HEK293 (cell line): ENCODE measurements at regions not wholly inside any gene's neighbourhood (a gene's known extent, or its start where the extent isn't known, plus 50 kb on each side); places are given as distances from the start of the nearest gene placed in this dataset.

Experiments
- BCL11A ChIP-seq: fragments of 450-650 bp; formaldehyde crosslinking; IDR thresholded peaks from 2 replicates; pipeline ENCODE4 v1.5.1; 2016; ENCODE audit warnings: low read depth, missing biosample characterization, missing genetic modification characterization
- GLI2 ChIP-seq: fragments of 450-650 bp; formaldehyde crosslinking; IDR thresholded peaks from 2 replicates; pipeline ENCODE4; 2017; ENCODE audit warnings: missing biosample characterization, missing genetic modification characterization, low read depth, borderline replicate concordance
- GLI4 ChIP-seq: fragments of 450-650 bp; formaldehyde crosslinking; IDR thresholded peaks from 2 replicates; pipeline ENCODE4 v1.5.1; 2016; ENCODE audit warnings: missing biosample characterization, missing genetic modification characterization
- IKZF3 ChIP-seq: fragments of 450-650 bp; IDR thresholded peaks from 2 replicates; pipeline ENCODE4 v1.5.0; 2018; ENCODE audit warnings: missing biosample characterization, mild to moderate bottlenecking, missing genetic modification characterization, moderate library complexity
- KLF16 ChIP-seq: fragments of 450-650 bp; formaldehyde crosslinking; IDR thresholded peaks from 2 replicates; pipeline ENCODE4 v1.5.1; 2017; ENCODE audit warnings: missing biosample characterization, missing genetic modification characterization
- MEIS1 ChIP-seq: sonication (generic); formaldehyde crosslinking; IDR thresholded peaks from 2 replicates; pipeline ENCODE4 v1.8.1; 2022; ENCODE audit warnings: missing genetic modification reagents, mild to moderate bottlenecking, borderline replicate concordance
- PRDM10 ChIP-seq: fragments of 450-650 bp; formaldehyde crosslinking; IDR thresholded peaks from 2 replicates; pipeline ENCODE4 v1.5.1; 2016; ENCODE audit warnings: missing biosample characterization, missing genetic modification characterization
- SP7 ChIP-seq: fragments of 450-650 bp; formaldehyde crosslinking; IDR thresholded peaks from 2 replicates; pipeline ENCODE4 v1.5.1; 2016; ENCODE audit warnings: missing biosample characterization, missing genetic modification characterization
- WT1 ChIP-seq: fragments of 450-650 bp; formaldehyde crosslinking; IDR thresholded peaks from 2 replicates; pipeline ENCODE4 v1.5.1; 2016; ENCODE audit warnings: missing biosample characterization, missing genetic modification characterization
- ZBTB10 ChIP-seq: fragments of 450-650 bp; formaldehyde crosslinking; IDR thresholded peaks from 2 replicates; pipeline ENCODE4 v1.5.1; 2016; ENCODE audit warnings: missing biosample characterization, missing genetic modification characterization
- ZBTB20 ChIP-seq: fragments of 450-650 bp; formaldehyde crosslinking; IDR thresholded peaks from 2 replicates; pipeline ENCODE4 v1.5.1; 2016; ENCODE audit warnings: missing biosample characterization, missing genetic modification characterization
- ZBTB26 ChIP-seq: fragments of 450-650 bp; formaldehyde crosslinking; optimal IDR thresholded peaks from 2 replicates; pipeline ENCODE3; 2016; ENCODE audit warnings: missing biosample characterization, mild to moderate bottlenecking, missing genetic modification characterization
- ZBTB49 ChIP-seq: fragments of 450-650 bp; formaldehyde crosslinking; IDR thresholded peaks from 2 replicates; pipeline ENCODE4 v1.5.1; 2016; ENCODE audit warnings: missing biosample characterization, missing genetic modification characterization, low read depth
- ZBTB8A ChIP-seq: fragments of 450-650 bp; formaldehyde crosslinking; IDR thresholded peaks from 2 replicates; pipeline ENCODE4 v1.5.1; 2016; ENCODE audit warnings: missing biosample characterization, missing genetic modification characterization
- ZEB2 ChIP-seq: fragments of 450-650 bp; formaldehyde crosslinking; IDR thresholded peaks from 2 replicates; pipeline ENCODE4 v1.5.1; 2016; ENCODE audit warnings: missing biosample characterization, missing genetic modification characterization
- ZFP41 ChIP-seq: fragments of 450-650 bp; formaldehyde crosslinking; IDR thresholded peaks from 2 replicates; pipeline ENCODE4 v1.5.1; 2016; ENCODE audit warnings: missing biosample characterization, missing genetic modification characterization, borderline replicate concordance
- ZNF138 ChIP-seq: fragments of 450-650 bp; formaldehyde crosslinking; IDR thresholded peaks from 2 replicates; pipeline ENCODE4 v1.5.1; 2016; ENCODE audit warnings: missing biosample characterization, missing genetic modification characterization, borderline replicate concordance
- ZNF148 ChIP-seq: fragments of 450-650 bp; formaldehyde crosslinking; IDR thresholded peaks from 2 replicates; pipeline ENCODE4 v1.5.0; 2017; ENCODE audit warnings: missing biosample characterization, missing genetic modification characterization, borderline replicate concordance
- ZNF18 ChIP-seq: fragments of 450-650 bp; formaldehyde crosslinking; IDR thresholded peaks from 2 replicates; pipeline ENCODE4 v1.5.1; 2016; ENCODE audit warnings: missing biosample characterization, missing genetic modification characterization
- ZNF335 ChIP-seq: fragments of 450-650 bp; formaldehyde crosslinking; conservative IDR thresholded peaks from 2 replicates; pipeline ENCODE4 v1.5.1; 2016; ENCODE audit warnings: missing biosample characterization, missing genetic modification characterization
- ZNF548 ChIP-seq: fragments of 450-650 bp; formaldehyde crosslinking; IDR thresholded peaks from 2 replicates; pipeline ENCODE4 v1.5.1; 2016; ENCODE audit warnings: missing biosample characterization, missing genetic modification characterization
- ZNF600 ChIP-seq: fragments of 450-650 bp; formaldehyde crosslinking; IDR thresholded peaks from 2 replicates; pipeline ENCODE4 v1.5.1; 2016; ENCODE audit warnings: missing biosample characterization, missing genetic modification characterization
- ZNF692 ChIP-seq: fragments of 450-650 bp; formaldehyde crosslinking; IDR thresholded peaks from 2 replicates; pipeline ENCODE4 v1.5.1; 2016; ENCODE audit warnings: missing biosample characterization, missing genetic modification characterization
- ZNF776 ChIP-seq: fragments of 450-650 bp; formaldehyde crosslinking; IDR thresholded peaks from 2 replicates; pipeline ENCODE4 v1.5.0; 2017; ENCODE audit warnings: missing biosample characterization, missing genetic modification characterization, borderline replicate concordance

- TF ChIP-seq ZNF692 (peak; percentile 42; the same call in 1 of the 2 replicates), ZNF600 (tag by site-specific recombination) (no peak), ZNF148 (tag by site-specific recombination) (no peak), KLF16 (no peak), ZNF335 (tag by site-specific recombination) (no peak), ZBTB49 (tag by site-specific recombination) (no peak), SP7 (peak; percentile 21; the same call in 1 of the 2 replicates), ZBTB8A (tag by site-specific recombination) (no peak), ZBTB20 (tag by site-specific recombination) (no peak), BCL11A (tag by site-specific recombination) (no peak), ZFP41 (tag by site-specific recombination) (no peak), ZBTB26 (tag by site-specific recombination) (no peak), ZNF548 (tag by site-specific recombination) (no peak), IKZF3 (tag by site-specific recombination) (no peak), ZNF18 (tag by site-specific recombination) (no peak), GLI4 (tag by site-specific recombination) (no peak), MEIS1 (CRISPR knock-in tag) (no peak), ZEB2 (no peak), ZNF138 (tag by site-specific recombination) (no peak), ZBTB10 (0 out of 2 replicates have a peak, but pooled peaks have one; percentile 37), WT1 (no peak), PRDM10 (peak; percentile 79), GLI2 (tag by site-specific recombination) (no peak), ZNF776 (no peak)
Observed at GRCh38 chr5:124867137-124867704, 120.8 kb upstream of the ZNF608 start (continued).
